Activated CD8-positive, alpha-beta memory T cell treated with anti-CD3 and anti-CD28 coated beads for 24 hours (primary cell): ENCODE measurements at regions not wholly inside any gene's neighbourhood (a gene's known extent, or its start where the extent isn't known, plus 50 kb on each side); places are given as distances from the start of the nearest gene placed in this dataset.
A peak's percentile ranks its signal among the peaks of the same experiment; 100 is the strongest.

ENCODE experiments used
- DNase-seq: peaks from one replicate; pipeline ENCODE4 v3.0.0-alpha.2; 2020

- no peak for DNase-seq
Measured at GRCh38 chr12:91418221-91419090, 235.8 kb upstream of the DCN start.

GRCh38 chr12:91417650-91418049, 235.0 kb upstream of the DCN start:
- no peak for DNase-seq

DNA sequence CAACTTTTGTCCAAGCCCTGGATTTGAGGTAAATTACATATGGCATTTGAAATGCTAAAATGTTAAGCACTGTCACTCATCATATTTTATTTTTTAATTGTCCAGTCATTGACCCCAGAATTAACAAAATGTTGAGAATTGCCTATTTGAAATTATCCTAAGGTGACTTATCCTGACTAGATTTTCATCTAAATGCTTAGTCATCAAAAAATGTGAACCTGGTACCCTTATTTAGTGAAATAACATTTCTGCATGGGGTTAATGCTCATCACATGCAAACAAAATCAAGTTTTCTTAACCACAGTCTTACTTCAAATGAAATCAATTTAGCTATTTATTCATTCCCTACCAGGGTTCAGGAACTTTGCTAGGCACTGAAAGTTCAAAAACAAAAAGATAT, 232.0 kb upstream of the DCN start:
- no peak for DNase-seq

GRCh38 chr12:91413581-91414546, 231.2 kb upstream of the DCN start:
- no peak for DNase-seq

DNA sequence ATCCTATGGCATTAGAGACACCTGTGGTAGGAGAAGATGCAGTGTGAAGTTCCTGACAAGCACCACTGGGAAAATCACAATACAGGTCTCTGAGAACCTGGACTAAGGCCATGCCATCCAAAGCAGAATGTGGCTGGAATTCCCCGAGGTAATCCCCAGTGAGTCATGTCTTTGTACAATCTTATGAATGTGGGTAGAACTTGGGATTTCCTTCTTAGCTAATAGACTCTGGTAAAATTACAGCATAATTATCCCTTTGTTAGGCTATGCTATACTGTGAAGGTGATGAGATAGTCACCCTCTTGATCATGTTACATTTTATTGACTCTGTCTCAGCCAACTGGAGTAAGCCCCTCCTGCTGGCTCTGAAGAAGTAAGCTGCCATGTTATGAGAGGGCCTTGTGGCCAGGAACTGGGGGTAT, 224.3 kb upstream of the DCN start:
- DNase-seq, result no peak

DNA sequence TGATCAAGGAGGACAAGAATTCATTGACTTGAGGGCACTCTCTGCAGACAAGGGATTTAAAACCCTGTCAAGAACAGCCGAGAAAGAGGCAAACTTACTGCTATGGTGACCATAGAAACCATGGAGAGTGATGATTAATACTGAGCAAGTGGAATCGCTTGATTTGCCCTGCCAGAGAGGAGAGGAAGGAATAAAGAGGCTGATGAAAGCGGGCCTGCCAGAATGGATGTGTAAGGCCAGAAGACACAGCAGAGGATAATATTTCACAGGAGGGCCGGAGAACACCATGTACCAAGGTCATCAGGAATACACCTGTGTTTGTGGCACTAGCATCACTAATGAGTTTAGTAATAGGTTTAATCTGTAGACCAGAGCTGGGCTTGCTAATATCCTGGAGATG, 221.8 kb upstream of the DCN start:
- no peak for DNase-seq

- no peak for DNase-seq
Measured at GRCh38 chr12:91401190-91401589, 218.6 kb upstream of the DCN start.

- no peak for DNase-seq
Measured at GRCh38 chr12:91400271-91400670, 217.7 kb upstream of the DCN start.

- DNase-seq, result no peak
Measured at GRCh38 chr12:91397866-91398532, 215.4 kb upstream of the DCN start.

DNA sequence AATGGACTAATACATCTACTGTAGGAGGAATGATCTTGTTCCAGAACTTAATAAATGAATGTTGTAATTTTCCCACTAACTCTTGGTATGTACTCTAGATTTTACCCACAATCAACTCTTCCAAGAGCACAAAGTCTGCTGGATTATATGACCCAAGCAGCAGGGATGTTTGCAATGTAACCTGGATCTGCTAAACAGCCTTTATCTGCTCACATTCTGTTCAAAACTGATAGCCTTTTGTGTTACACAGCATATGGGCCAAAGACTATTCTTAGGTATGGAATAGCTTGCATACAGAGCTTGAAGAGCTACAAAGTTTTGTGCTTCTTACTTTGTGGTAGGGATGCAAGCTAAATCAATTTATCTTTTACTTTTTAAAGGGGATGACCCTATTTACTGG, 213.7 kb upstream of the DCN start:
- no peak for DNase-seq

DNA sequence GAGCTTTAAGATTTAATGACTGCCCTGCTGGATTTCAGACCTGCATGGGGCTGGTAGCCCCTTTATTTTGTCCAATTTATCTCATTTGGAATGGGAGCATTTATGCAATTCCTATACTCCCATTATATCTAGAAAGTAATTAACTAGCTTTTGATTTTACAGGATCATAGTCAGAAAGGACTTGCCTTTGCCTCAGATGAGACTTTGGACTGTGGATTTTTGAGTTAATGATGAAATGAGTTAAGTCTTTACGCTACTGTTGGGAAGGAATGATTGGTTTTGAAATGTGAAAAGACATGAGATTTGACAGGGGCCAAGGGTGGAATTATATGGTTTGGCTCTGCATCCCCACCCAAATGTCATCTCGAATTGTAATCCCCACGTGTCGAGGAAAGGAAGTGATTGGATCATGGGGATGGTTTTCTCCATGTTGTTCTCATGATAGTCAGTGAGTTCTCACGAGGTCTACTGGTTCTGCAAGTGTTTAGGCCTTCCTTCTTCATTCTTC, 213.1 kb upstream of the DCN start:
- DNase-seq, result no peak

GRCh38 chr12:91394903-91395302, 212.3 kb upstream of the DCN start:
- DNase-seq, result no peak

- DNase-seq, result no peak
Measured at GRCh38 chr12:91388573-91388972, 206.0 kb upstream of the DCN start.

- DNase-seq, result no peak
Measured at GRCh38 chr12:91387461-91388134, 205.0 kb upstream of the DCN start.

- no peak for DNase-seq
Measured at GRCh38 chr12:91384806-91385205, 202.2 kb upstream of the DCN start.

- no peak for DNase-seq
Measured at GRCh38 chr12:91384366-91384765, 201.7 kb upstream of the DCN start.

- DNase-seq, result no peak
Measured at GRCh38 chr12:91383099-91383498, 200.5 kb upstream of the DCN start.

DNA sequence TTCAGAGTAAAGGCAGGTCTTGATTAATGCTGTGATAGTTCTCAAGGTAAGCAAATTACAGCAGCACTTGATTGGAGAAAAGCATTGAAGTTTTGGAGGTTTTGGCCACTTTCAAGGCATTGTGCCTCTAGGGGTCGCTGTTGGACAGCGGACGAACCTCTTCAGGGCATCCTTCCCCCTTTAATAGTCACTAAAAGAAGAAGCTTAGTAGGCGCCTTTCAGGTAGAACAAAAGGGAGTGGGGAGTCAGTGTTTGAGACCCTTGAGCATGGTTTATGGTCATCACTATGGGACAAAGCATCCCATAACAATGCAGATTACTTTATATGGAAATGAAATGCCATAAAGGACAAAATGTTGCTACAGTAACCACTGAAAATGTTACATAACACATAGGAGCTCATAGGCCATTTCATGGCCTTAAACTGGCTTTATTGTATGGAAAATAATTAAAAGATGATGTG, 199.5 kb upstream of the DCN start:
- peak; percentile 93 for DNase-seq

GRCh38 chr12:91381309-91381804, 198.7 kb upstream of the DCN start:
- no peak for DNase-seq

DNA sequence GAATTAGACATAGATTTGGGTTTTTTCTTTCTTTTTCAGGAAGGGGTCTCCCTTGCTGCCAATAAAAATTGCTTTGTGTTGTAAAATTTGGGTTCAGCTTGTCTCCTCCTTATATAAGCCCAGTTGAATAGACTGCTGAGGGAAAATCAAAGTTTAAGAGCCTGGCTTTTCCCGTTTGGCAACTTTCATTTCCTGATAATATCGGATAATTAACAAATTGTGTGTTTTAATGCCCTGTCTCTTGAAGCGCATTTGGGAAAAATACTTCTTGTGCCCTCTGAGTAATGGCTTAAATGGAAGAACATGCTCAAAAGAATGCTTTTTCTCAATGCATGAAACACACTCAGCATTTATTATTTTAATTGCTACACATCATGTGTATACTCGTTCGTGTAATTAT, 198.0 kb upstream of the DCN start:
- no peak for DNase-seq

- DNase-seq, result no peak
Measured at GRCh38 chr12:91379051-91379775, 196.6 kb upstream of the DCN start.
